GM19239 (cell line): ENCODE measurements at regions not wholly inside any gene's neighbourhood (a gene's known extent, or its start where the extent isn't known, plus 50 kb on each side); places are given as distances from the start of the nearest gene placed in this dataset.

Experiments used
- DNase-seq: peaks from one replicate; pipeline ENCODE4 v3.0.0; 2011; ENCODE audit warnings: low spot score; ENCODE audit not compliant: insufficient read length
- FAIRE-seq: peaks from 2 replicates; lab custom pipeline; 2011; peaks lifted over from hg19 to GRCh38; lab: Jason Lieb, UNC

GRCh38 chr6:14444295-14444972 lies 326.9 kb downstream of the CD83 start:
- FAIRE-seq, result no peak
- DNase-seq, result no peak

DNA sequence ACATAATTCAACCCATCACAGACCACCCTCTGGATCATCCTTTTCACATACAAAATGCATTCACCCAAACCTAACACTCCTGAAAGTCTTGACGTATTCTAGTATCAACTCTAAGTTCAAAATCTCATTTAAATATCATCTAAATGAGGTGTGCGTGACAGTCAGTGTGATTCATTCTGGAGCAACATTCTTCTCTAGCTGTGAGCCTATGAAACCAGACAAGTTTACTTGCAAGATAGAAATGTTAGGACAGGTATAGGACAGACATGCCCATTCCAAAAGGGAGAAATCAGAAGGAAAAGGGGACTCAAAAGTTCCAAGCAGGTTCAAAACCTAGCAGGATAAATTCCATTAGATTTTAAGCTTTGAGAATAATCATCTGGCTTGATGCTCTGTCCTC lies 329.7 kb downstream of the CD83 start:
- DNase-seq, result no peak
- FAIRE-seq, result no peak

DNA sequence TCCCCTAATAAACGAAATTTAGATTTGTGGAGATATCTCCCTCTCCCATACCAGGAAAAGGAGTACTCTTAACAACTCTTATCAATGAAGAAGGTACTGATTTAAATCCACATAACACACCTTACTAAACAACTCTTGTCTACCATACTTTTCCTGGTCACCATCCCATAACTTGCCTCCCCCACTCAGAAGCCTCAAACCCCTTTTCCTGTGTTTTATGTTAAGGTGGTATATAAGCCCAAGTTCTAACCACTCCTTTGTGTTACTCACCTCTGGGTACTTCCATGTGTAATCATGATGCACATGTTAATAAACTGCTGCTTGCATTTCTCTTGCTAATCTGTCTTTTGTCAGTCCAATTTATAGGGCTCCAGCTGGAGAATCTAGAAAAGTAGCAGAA lies 330.7 kb downstream of the CD83 start:
- FAIRE-seq, result no peak
- no peak for DNase-seq

- DNase-seq (no peak), FAIRE-seq (no peak)
These were observed 332.5 kb downstream of the CD83 start for GRCh38 chr6:14450133-14450504.

DNA sequence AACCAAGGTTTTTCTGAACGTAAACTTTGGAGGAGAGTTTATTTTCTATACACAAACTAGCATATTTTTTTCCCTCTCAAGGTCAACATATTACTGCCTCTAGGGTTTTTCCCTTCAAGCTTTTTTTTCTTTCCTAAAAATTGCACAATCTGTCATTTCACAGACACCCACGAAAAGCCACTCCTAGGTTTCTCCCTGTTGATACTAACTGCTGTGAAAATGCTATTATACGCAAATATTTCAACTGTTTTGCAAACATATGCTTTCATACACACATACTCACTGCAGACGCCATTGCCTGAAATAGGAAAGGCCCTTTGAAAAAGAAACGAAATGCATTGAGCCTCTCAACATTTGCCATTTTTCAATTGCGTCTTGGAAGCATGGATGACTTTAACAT lies 333.0 kb downstream of the CD83 start:
- FAIRE-seq, result no peak
- DNase-seq, result no peak

DNA sequence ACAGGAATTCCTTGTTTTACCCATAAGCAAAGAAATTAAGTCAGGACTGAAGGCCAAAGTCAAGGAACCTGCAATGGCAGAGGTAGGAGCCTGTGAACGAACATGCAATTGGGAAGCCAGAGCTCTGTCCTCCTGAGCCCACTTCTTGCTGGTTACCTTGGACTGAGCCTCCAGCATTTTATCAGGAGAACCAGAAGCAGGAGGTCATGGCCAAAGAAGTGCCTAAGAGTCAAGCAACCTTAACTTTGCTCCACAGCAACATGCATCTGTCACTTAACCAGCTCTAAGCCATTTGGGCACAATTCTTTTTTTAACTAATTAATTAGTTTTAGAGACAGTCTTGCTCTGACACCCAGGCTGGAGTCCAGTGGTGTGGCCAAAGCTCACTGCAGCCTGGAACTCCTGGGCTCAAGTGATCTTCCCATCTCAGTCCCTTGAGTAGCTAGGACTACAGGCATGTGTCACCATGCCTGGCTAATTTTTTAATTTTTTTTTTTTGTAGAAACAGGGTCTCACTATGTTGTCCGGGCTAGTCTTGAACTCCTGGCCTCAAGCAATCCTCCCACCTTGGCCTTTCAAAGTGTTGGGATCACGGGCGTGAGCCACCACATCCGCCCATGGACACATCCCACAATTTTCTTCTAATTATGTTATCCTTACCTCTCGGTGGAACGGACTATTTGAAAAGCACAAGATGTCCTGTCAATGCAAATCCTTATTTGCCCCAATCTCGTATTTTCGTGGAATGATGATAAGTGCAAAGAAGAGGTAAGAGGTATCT lies 334.2 kb downstream of the CD83 start:
- peak; percentile 52 for FAIRE-seq
- no peak for DNase-seq

GRCh38 chr6:14452567-14453527 lies 335.3 kb downstream of the CD83 start:
- DNase-seq (peak; percentile 25), FAIRE-seq (peak; percentile 87)

DNA sequence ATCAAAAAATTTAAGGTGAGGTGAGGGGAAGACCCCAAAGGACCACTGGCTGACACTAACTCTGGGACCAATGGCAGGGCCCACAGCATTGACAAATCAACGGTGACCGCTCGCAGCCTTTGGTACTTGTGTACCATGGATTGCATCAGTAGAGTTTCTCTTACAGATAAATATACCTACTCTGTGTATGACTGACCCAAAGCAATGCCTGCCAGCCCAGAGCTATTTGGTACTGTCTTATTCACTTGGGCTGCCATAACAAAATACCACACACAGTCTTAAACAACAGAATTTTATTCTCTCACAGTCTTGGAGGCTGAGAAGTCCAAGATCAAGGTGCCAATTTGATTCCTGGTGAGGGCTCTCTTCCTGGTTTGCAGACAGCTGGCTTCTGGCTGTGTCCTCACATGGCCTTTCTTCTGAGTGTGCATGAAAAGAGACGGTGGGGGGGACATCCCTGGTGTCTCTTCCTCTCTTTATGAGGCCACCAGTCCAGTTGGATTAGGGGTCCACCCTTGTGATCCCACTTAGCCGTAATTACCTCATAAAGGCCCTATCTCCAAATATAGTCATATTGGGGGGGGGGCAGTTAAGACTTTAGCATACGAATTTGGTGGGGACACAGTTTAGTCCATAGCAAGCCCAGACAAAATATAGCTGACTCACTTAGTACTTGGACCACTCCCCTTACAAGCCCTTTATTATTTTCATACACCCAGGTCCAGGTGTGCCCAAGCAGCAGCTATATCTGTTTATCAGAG lies 336.3 kb downstream of the CD83 start:
- FAIRE-seq (no peak), DNase-seq (no peak)

- FAIRE-seq (peak; percentile 44), DNase-seq (no peak)
These were observed 336.9 kb downstream of the CD83 start for GRCh38 chr6:14454473-14454775.

DNA sequence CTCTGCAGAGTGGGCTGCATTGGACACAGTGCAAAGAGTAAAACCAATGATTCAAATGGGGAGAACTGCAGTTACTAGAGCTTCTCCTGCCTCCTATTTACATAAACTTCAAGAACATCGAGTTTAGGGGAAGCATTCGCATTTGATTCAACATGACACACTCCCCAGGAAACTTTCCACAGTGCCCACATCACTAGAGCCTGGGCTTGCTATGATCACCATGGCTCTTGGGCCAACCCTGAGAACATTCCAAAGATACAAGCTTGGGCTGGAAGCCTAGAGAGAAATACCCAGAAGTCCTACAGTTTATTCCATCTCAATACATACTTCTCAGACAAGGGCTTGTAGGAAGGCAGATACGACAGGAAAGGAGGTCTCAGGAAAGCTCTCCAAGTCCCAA lies 337.9 kb downstream of the CD83 start:
- DNase-seq (no peak), FAIRE-seq (no peak)

GRCh38 chr6:14455876-14456648 lies 338.5 kb downstream of the CD83 start:
- FAIRE-seq (no peak), DNase-seq (no peak)

GRCh38 chr6:14456941-14457340 lies 339.4 kb downstream of the CD83 start:
- FAIRE-seq (no peak), DNase-seq (no peak)

- DNase-seq, result no peak
These were observed 341.2 kb downstream of the CD83 start for GRCh38 chr6:14458669-14459266.

GRCh38 chr6:14459315-14459714 lies 341.7 kb downstream of the CD83 start:
- no peak for FAIRE-seq
- no peak for DNase-seq

More at GRCh38 chr6:14458669-14459266, 341.2 kb downstream of the CD83 start:
- FAIRE-seq, result no peak

DNA sequence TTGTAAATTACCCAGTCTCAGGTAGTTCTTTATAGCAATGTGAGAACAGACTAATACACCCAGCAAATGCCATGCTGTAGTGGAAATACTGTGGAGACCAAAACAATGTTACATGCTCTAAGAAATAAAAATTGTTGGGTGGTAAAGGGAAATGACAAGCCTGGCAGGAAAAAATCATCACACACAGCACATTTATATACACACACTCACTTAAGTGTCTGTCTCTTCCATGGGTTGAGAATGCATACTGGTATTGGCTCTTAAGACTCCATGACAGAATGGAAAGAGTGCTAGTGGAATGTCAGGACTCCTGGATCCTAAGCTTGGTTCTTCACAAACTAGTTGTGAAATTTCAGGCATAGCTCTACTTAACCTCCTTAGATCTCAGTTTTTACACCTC lies 343.0 kb downstream of the CD83 start:
- FAIRE-seq, result no peak
- DNase-seq, result no peak

DNA sequence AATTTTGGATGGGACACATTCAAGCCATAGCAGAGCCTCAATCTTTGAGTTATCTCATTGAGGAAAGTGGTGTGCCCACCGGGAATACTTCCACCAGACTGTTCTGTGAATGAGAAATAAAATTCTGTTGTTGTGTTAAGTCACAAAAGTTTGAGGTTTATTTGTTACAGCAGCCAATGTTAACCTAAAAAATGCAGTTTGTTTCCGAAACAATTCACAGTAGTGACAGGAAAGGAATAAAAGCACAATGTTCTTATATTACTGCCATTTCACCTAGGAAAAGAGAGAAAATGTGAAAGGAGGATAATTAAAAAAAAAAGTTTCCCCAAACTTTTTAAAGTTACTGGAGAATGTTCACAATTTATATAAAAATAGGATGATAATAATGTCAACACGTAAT lies 344.6 kb downstream of the CD83 start:
- no peak for DNase-seq
- no peak for FAIRE-seq

GRCh38 chr6:14462566-14462965 lies 345.0 kb downstream of the CD83 start:
- no peak for FAIRE-seq

GRCh38 chr6:14463110-14463509 lies 345.5 kb downstream of the CD83 start:
- FAIRE-seq (no peak), DNase-seq (no peak)

More at GRCh38 chr6:14462566-14462965, 345.0 kb downstream of the CD83 start:
- DNase-seq, result no peak

GRCh38 chr6:14464055-14464454 lies 346.5 kb downstream of the CD83 start:
- FAIRE-seq (no peak), DNase-seq (no peak)
